WTC11 (cell line): ENCODE measurements at regions not wholly inside any gene's neighbourhood (a gene's known extent, or its start where the extent isn't known, plus 50 kb on each side); places are given as distances from the start of the nearest gene placed in this dataset.

ENCODE experiments used
- ATAC-seq: fragments of 200-7000 bp; cut with Tn5 transposase; 2 replicates; pipeline ENCODE4 v1.10.0; 2021; ENCODE audit warnings: mild to moderate bottlenecking, moderate library complexity
- CTCF ChIA-PET: fragments of 300-600 bp; sonication (Branson Sonifier 250); formaldehyde crosslinking; loops from one replicate; lab custom pipeline; 2021; ENCODE audit warnings: antibody characterized with exemption; lab: Charles Lee
- POLR2A ChIA-PET: fragments of 350-600 bp; sonication (Branson Sonifier 250); formaldehyde crosslinking; loops from one replicate; lab custom pipeline; 2021; ENCODE audit warnings: antibody characterized with exemption; lab: Charles Lee
- DNase-seq: peaks from one replicate; pipeline ENCODE4 v3.0.0; 2021; ENCODE audit warnings: low spot score
- H3K27ac Mint-ChIP-seq: 2 replicates; pipeline ENCODE4 v1.8.0; 2021; ENCODE audit warnings: mixed read lengths
- H3K27me3 Mint-ChIP-seq: 2 replicates; pipeline ENCODE4 v1.8.0; 2021; ENCODE audit warnings: low read depth, mild to moderate bottlenecking, moderate library complexity, mixed read lengths
- H3K36me3 Mint-ChIP-seq: 2 replicates; pipeline ENCODE4 v1.8.0; 2021; ENCODE audit warnings: mixed read lengths
- H3K4me1 Mint-ChIP-seq: 2 replicates; pipeline ENCODE4 v1.8.0; 2022; ENCODE audit warnings: mixed read lengths
- H3K4me3 Mint-ChIP-seq: 2 replicates; pipeline ENCODE4 v1.8.0; 2021; ENCODE audit warnings: mild to moderate bottlenecking, moderate library complexity, mixed read lengths
- H3K9me3 Mint-ChIP-seq: 2 replicates; pipeline ENCODE4 v1.8.0; 2021; ENCODE audit warnings: mixed read lengths
- ESRRA ChIP-seq: sonication (generic); formaldehyde crosslinking; IDR thresholded peaks from 2 replicates; pipeline ENCODE4 v1.8.1; 2022; ENCODE audit warnings: mild to moderate bottlenecking, missing genetic modification reagents, borderline replicate concordance
- JUN ChIP-seq: sonication (generic); formaldehyde crosslinking; IDR thresholded peaks from 2 replicates; pipeline ENCODE4 v1.8.0; 2023; ENCODE audit warnings: mild to moderate bottlenecking, missing genetic modification reagents
- NR2C2 ChIP-seq: sonication (generic); formaldehyde crosslinking; IDR thresholded peaks from 2 replicates; pipeline ENCODE4 v1.8.0; 2022; ENCODE audit warnings: mild to moderate bottlenecking, missing genetic modification reagents
- SOX15 ChIP-seq: fragments of 250-450 bp; sonication (Bioruptor Pico); IDR thresholded peaks from 2 replicates; pipeline ENCODE4 v1.9.0; 2021; ENCODE audit warnings: mild to moderate bottlenecking
- TEAD1 ChIP-seq: sonication (generic); formaldehyde crosslinking; IDR thresholded peaks from 2 replicates; pipeline ENCODE4 v1.8.0; 2022; ENCODE audit warnings: mild to moderate bottlenecking, missing genetic modification reagents
- TEAD4 ChIP-seq: sonication (generic); formaldehyde crosslinking; IDR thresholded peaks from 2 replicates; pipeline ENCODE4 v1.8.0; 2022; ENCODE audit warnings: mild to moderate bottlenecking, missing genetic modification reagents
- ZBTB21 ChIP-seq: sonication (generic); formaldehyde crosslinking; IDR thresholded peaks from 2 replicates; pipeline ENCODE4 v1.8.1; 2023; ENCODE audit warnings: mild to moderate bottlenecking, missing genetic modification reagents, borderline replicate concordance
- ZNF263 ChIP-seq: sonication (generic); formaldehyde crosslinking; IDR thresholded peaks from 2 replicates; pipeline ENCODE4 v1.8.1; 2022; ENCODE audit warnings: low read depth, mild to moderate bottlenecking, moderate library complexity, missing genetic modification reagents
- ZNF671 ChIP-seq: fragments of 250-450 bp; sonication (Bioruptor Pico); IDR thresholded peaks from 2 replicates; pipeline ENCODE4 v1.8.0; 2021; ENCODE audit warnings: mild to moderate bottlenecking
- TF ChIP-seq, protein P1 (sequence below): sonication (generic); formaldehyde crosslinking; IDR thresholded peaks from 2 replicates; pipeline ENCODE4 v1.8.1; 2023; ENCODE audit warnings: mild to moderate bottlenecking, moderate library complexity, missing genetic modification reagents
- TF ChIP-seq, protein P2 (sequence below): sonication (generic); formaldehyde crosslinking; IDR thresholded peaks from 2 replicates; pipeline ENCODE4 v1.8.1; 2023; ENCODE audit warnings: mild to moderate bottlenecking, missing genetic modification reagents, moderate library complexity
- TF ChIP-seq, protein P3 (sequence below): fragments of 250-450 bp; sonication (Bioruptor Pico); IDR thresholded peaks from 2 replicates; pipeline ENCODE4 v2.1.2; 2022; ENCODE audit warnings: mild to moderate bottlenecking, moderate library complexity
- TF ChIP-seq, protein P4 (sequence below): fragments of 250-450 bp; sonication (Bioruptor Pico); IDR thresholded peaks from 2 replicates; pipeline ENCODE4 v1.9.0; 2021; ENCODE audit warnings: mild to moderate bottlenecking

DNA sequence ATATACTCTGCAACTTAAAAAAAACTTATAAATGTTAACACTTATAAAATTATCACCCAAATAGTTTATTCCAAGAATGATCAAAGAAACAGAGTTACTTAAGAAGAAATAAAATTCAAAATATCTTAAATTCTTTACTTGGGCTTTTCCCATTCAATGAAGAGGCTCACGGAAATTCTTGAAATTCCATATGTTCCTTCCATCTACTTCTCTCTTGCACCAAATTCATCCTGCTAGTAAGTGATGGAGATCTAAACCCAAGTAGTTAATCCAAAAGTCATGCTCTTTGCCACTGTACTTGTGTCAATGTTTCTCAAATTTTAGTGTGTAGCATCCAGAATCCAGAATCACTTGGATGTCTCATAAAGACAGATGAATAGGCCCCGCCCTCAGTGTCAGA is 465.9 kb downstream of the TXNL1 start (continued):
- TF ChIP-seq, protein P1, sequence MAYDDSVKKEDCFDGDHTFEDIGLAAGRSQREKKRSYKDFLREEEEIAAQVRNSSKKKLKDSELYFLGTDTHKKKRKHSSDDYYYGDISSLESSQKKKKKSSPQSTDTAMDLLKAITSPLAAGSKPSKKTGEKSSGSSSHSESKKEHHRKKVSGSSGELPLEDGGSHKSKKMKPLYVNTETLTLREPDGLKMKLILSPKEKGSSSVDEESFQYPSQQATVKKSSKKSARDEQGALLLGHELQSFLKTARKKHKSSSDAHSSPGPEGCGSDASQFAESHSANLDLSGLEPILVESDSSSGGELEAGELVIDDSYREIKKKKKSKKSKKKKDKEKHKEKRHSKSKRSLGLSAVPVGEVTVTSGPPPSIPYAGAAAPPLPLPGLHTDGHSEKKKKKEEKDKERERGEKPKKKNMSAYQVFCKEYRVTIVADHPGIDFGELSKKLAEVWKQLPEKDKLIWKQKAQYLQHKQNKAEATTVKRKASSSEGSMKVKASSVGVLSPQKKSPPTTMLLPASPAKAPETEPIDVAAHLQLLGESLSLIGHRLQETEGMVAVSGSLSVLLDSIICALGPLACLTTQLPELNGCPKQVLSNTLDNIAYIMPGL (CRISPR knock-in tag) = no peak
- TF ChIP-seq, protein P2, sequence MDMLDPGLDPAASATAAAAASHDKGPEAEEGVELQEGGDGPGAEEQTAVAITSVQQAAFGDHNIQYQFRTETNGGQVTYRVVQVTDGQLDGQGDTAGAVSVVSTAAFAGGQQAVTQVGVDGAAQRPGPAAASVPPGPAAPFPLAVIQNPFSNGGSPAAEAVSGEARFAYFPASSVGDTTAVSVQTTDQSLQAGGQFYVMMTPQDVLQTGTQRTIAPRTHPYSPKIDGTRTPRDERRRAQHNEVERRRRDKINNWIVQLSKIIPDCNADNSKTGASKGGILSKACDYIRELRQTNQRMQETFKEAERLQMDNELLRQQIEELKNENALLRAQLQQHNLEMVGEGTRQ (CRISPR knock-in tag) = no peak
- TF ChIP-seq, all 79 proteins: peak for 0

DNA sequence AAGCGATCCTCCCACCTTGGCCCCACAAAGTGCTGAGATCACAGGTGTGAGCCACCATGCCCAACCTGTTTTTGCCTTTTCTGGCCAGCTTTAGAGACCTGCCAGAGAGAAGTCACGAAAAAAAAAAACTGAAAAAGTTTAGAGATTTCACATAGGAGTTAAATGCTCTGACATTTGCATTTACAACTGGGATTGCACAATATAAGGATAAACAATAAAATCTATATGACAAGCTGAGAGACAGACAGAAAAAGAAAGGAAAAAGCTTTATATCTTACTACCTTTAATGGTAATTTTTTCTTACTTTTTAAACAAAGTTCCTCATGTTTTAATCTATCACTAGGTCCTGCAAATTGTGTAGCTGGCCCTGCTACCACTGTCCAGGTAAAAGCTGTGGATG is 466.5 kb downstream of the TXNL1 start:
- H3K4me1 Mint-ChIP-seq = peaks cover 28% of the 10 kb centered on the region
- POLR2A ChIA-PET = no interaction called here
- no peaks in the 10 kb centered on the region for H3K36me3 Mint-ChIP-seq
- CTCF ChIA-PET = interaction anchor here (0.8 kb wide), 1 partner anchor 390 kb away, joined by 3 read pairs; no protein-coding TSS in a partner anchor
- peak overlapping the region; percentile 13; the same call in 1 of the 2 replicates for H3K27ac Mint-ChIP-seq
- no peak for ATAC-seq
- no peak for DNase-seq
- peaks cover 9% of the 10 kb centered on the region for H3K9me3 Mint-ChIP-seq
- H3K4me3 Mint-ChIP-seq = no peak overlapping the region
- H3K27me3 Mint-ChIP-seq = no peaks in the 10 kb centered on the region
- TF ChIP-seq SOX15 (no peak), ZBTB21 (no peak), JUN (no peak), ESRRA (CRISPR knock-in tag) (no peak), TEAD1 (CRISPR knock-in tag) (no peak)
- TF ChIP-seq, protein P3, sequence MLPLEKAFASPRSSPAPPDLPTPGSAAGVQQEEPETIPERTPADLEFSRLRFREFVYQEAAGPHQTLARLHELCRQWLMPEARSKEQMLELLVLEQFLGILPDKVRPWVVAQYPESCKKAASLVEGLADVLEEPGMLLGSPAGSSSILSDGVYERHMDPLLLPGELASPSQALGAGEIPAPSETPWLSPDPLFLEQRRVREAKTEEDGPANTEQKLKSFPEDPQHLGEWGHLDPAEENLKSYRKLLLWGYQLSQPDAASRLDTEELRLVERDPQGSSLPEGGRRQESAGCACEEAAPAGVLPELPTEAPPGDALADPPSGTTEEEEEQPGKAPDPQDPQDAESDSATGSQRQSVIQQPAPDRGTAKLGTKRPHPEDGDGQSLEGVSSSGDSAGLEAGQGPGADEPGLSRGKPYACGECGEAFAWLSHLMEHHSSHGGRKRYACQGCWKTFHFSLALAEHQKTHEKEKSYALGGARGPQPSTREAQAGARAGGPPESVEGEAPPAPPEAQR = no peak

DNA sequence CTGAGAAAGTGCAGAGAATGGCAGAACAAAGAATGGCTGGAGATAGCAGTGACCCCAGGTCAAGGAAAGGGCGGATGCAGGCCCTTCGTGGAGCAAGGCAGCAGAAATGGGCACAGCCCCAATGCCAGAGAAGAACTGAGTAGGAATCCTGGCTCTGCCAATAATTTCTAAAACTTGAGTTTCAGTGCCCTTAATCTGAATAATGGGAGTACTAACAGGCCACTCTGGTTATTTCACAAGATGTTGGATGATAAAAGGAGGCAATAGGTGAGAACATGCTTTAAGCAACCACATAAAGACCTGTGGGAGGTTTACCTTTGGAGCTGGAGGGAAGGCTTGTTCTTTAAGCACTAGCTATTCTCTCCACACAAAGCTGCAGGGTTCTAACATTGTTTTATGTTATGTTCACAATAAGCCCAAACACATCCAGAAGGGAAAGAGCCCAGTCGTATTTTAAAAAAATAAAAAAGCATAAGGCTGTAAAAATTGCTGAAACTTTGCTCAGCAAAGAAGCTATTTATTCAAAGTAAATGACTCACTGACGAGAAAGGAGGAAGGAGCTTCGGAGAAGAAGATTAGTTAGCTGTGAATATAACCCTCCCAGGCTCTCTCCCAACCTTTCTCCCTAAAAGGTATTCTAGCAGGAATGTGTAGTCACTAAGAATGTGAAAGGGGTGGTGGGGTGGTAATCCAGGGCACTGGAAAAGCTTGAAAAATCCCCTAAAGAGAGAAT is 470.2 kb downstream of the TXNL1 start:
- ATAC-seq = peak; percentile 91
- H3K4me1 Mint-ChIP-seq = peaks cover 26% of the 10 kb centered on the region

More for the DNA sequence above, 470.2 kb downstream of the TXNL1 start:
- TF ChIP-seq, protein P1 (CRISPR knock-in tag) = no peak
- TF ChIP-seq, protein P4, sequence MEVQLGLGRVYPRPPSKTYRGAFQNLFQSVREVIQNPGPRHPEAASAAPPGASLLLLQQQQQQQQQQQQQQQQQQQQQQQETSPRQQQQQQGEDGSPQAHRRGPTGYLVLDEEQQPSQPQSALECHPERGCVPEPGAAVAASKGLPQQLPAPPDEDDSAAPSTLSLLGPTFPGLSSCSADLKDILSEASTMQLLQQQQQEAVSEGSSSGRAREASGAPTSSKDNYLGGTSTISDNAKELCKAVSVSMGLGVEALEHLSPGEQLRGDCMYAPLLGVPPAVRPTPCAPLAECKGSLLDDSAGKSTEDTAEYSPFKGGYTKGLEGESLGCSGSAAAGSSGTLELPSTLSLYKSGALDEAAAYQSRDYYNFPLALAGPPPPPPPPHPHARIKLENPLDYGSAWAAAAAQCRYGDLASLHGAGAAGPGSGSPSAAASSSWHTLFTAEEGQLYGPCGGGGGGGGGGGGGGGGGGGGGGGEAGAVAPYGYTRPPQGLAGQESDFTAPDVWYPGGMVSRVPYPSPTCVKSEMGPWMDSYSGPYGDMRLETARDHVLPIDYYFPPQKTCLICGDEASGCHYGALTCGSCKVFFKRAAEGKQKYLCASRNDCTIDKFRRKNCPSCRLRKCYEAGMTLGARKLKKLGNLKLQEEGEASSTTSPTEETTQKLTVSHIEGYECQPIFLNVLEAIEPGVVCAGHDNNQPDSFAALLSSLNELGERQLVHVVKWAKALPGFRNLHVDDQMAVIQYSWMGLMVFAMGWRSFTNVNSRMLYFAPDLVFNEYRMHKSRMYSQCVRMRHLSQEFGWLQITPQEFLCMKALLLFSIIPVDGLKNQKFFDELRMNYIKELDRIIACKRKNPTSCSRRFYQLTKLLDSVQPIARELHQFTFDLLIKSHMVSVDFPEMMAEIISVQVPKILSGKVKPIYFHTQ (CRISPR knock-in tag) = no peak
- TF ChIP-seq ZNF671 (CRISPR knock-in tag) (no peak), ZNF263 (CRISPR knock-in tag) (no peak), TEAD1 (CRISPR knock-in tag) (no peak), NR2C2 (CRISPR knock-in tag) (no peak), TEAD4 (CRISPR knock-in tag) (no peak)
- CTCF ChIA-PET = no interaction called here
- Mint-ChIP-seq H3K27ac (peak overlapping the region; percentile 39; the same call in 1 of the 2 replicates), H3K36me3 (no peaks in the 10 kb centered on the region), H3K4me3 (no peak overlapping the region), H3K9me3 (peaks cover 22% of the 10 kb centered on the region), H3K27me3 (no peaks in the 10 kb centered on the region)
- DNase-seq = no peak
- POLR2A ChIA-PET = no interaction called here
